Posterior cingulate gyrus (tissue), 11 donors: ENCODE measurements at regions not wholly inside any gene's neighbourhood (a gene's known extent, or its start where the extent isn't known, plus 50 kb on each side); places are given as distances from the start of the nearest gene placed in this dataset.
"Not testable (repeated sequence)": the region's sequence is repeated elsewhere in the genome, so short reads cannot be mapped to it uniquely, and the experiment has no call there.

Experiments
- DNase-seq, 10 donors: peaks; one replicate each; pipeline versions ENCODE4 v3.0.0 to v3.0.0-alpha.2; 2020 to 2021; ENCODE audit warnings: mixed read lengths in 3 of 10
- intact Hi-C: fragments of 100-400 bp; cut with DNase I; formaldehyde crosslinking; loops from one replicate; pipeline ENCODE4 v1.15.1; 2023

DNA sequence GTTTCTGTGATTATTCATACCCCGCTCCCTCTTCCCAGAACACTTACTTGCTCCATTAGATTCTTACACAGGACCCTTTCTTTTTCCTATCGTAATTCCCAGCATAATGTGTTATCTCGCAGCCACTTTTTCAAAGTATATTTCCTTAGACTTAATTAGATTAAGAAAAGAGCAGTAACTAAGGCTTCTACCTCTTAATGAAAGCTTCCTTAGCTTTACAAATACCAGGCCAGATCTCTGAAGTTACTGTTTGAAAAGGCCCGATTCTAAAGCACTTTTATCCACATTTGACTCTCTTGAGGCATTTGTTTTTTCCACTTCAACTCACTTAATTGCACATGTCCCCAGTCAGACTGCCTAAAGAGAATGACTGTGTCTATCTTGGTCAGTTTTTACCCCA, 1264.3 kb upstream of the ADGRL2 start:
- no peak for DNase-seq
- intact Hi-C loops = no loop called here

DNA sequence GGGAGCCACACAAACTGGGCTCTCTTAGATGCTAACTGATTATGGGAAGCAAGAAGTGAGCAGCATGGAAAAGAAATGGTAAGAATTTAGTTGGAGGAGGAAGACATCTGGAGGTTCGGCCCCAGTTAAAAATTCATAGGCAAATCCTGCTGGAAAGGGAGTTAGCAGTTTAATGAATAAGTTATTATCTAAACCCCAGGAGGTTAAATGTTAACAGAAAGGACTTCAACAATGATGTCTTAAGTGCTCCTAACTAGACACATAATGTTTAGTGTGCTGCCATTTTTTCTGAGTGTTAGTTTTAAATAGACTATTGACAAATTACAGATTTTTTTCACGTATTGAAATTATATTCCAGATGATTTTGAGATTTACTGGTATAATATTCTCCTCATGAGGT, 1265.3 kb upstream of the ADGRL2 start:
- intact Hi-C loops = no loop called here
- DNase-seq = no peak

DNA sequence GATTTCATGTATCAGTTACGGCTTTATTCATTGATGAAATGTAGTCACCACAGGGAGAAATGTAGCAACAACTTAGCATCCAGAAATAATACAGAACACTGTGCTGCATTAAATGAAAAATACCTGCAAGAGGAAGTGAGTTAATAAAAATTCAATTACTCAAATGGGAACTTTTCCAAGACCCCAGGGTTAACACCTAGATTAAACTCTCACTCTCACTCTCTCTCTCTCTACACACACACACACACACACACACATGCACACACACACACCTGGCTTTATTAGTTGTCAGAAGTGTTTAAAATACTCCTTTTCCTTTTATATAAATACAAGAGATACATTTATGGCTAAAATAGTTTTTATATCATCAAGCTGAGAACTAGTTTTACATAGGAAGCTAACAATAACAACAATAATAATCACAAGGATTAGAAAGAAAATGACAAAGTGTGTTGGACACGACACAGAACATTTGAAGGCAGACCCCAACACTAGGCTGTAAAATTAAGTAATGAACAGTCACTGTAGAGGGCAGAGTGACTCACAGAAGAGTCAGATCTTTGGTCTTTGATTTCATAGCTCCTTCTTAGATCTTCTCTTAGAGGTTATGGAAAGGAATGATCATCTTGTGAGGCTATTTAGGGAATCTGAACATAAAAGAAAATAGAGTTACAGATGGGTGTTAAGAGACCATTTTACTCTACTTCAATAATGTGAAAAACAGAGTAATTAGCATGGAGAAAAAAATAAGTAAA, 1266.0 kb upstream of the ADGRL2 start:
- intact Hi-C loops = no loop called here
- DNase-seq = no peak

DNA sequence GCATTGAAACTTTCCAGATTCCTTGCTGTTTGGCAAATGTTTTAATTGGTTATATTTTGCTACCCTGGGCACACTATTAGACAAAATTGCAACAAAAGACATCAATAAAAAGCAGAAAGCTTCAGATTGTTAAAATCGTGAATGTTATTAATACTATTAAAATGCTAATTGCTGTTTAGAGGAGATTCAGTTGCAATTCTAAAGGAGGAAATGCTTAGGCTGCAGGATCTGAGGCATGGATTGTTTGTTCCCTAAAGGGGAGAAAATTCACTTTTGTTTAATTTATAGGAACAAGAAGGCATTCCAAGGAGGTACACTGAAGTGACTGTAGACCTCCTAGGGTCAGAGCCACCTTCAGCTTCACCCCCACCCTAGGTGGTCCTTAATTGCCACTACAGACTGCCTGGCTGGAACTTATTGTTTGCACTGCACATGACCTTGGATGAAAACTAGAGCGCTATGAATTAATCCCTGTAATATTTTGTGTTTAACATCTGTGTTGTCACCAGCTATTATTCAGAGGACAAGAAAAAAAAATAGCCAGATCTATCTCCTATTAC, 1266.9 kb upstream of the ADGRL2 start:
- no peak for DNase-seq
- intact Hi-C loops = no loop called here

DNA sequence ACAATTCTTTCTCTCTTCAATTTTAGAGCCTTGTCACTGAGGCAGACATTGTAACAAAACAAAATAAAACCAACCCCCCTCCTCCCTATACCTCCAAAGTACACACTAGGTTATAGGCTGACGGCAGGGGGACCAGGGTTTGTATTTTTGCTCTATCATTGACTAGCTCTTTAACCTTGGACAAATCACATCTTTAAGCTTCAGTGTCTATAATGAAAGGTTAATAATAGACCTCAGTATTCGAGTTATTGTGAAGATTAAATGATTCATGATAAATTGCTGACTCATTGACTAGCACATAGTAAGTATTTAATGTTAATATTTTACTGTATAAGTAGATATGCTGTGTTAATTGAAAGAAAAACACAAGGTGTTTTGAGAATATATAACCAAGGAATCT, 1267.6 kb upstream of the ADGRL2 start:
- intact Hi-C loops = no loop called here
- no peak for DNase-seq

DNA sequence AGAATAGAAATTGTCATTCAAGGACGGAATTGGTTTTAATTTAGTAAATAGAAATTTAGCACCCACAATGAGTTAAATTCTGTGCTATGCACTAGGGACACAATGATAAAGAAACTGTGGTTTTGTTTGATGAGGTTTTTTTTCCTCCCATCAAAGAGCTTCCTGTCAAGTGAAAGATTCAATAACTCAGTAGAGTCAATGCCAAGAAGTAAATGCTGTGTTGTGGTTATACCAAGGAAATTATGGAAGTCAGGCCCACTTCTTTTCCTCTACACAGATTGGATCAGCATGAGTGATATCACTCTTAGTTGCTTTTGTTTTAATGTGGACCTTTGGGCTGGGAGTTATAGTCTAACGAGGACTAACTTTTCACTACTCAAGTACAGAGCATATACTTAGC, 1269.6 kb upstream of the ADGRL2 start:
- DNase-seq = no peak
- intact Hi-C loops = no loop called here

DNA sequence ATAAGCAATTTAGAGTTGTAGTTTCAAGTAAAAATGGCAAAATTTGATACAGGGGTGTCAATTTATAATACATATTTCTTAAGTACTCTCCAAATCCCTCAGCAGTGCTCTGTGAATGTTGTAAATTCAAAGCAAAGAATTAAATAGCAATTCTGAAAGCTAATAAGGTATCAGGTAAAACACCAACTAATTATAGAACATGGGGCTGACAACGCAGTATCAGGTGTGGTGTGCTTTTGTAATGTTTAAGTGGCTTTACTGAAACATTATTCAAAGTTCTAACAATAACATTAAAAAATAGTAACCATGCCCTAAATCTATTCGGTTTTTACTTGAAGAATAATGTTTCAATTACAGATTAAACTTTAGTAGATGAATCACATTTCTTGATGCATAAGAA, 1271.2 kb upstream of the ADGRL2 start:
- DNase-seq = no peak
- intact Hi-C loops = no loop called here

DNA sequence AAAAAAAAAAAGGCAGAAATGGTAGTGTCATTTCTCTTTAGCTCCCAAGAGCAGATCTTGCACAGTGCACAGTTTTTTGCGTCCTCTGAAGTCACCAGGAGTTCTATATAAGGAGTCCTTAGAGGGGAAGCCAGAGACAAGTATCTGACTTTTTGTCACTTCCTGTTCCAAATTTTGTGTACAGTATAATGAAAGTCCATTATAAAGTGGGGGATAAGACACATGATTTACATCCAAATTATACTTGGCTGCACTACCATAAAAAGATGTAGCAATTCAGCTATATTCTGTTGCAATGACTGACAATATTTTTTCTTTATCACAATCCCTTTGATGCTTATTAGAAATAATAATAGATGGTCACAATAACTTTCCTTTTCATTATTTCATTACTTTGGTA, 1276.9 kb upstream of the ADGRL2 start:
- no peak for DNase-seq
- intact Hi-C loops = no loop called here

DNA sequence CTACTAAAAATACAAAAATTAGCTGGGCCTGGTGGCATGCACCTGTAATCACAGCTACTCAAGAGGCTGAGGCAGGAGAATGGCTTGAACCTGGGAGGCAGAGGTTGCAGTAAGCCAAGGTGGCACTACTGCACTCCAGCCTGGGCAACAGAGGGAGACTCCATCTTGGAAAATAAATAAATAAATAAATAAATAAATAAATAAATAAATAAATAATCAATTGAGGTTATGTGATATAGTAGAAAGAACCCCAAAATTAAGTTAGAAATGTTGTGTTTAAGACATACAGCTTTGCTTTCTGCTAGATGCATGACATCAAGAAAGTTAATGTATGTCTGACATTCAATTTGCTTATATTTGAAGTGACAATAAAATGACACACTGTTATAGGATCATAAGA, 1277.7 kb upstream of the ADGRL2 start:
- intact Hi-C loops, DNase-seq: not testable (repeated sequence)

DNA sequence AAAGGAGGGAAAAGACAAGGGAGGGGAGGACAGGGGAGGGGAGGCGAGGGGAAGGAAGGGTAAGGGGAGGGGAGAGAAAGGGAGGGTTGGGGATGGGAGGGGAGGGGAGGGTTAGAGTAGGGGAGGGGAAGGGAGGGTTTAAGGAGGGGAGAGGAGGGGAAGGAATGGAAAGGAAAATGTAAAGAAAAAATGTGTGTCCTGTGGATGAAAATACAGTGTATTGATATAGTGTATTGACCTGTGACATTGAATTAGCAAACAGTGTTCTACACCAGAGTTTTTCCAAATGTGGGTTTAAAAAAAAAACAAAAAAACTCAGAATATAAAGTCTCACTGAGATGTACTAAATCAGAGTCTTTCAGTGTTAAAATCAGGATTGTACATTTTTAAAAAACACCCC, 1279.8 kb upstream of the ADGRL2 start:
- intact Hi-C loops = no loop called here
- DNase-seq = no peak

DNA sequence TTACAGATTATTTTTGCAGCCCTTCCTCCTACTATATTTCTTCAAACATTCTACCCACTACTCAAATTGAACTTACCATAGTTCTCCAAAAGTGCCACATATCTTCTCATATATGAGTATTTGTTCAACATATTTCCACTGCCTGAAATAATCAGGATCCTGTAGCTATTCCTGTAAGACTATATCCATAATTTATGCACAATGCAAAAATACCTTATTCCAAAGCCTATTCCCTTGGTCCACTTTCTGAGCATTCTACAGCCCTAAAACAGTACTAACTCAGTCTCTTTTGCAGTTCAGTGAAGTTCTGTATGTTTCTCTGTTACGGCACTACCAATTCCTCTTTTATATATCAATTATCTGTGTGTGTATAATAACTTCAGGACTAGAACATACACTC, 1283.7 kb upstream of the ADGRL2 start:
- intact Hi-C loops = no loop called here
- DNase-seq = no peak

DNA sequence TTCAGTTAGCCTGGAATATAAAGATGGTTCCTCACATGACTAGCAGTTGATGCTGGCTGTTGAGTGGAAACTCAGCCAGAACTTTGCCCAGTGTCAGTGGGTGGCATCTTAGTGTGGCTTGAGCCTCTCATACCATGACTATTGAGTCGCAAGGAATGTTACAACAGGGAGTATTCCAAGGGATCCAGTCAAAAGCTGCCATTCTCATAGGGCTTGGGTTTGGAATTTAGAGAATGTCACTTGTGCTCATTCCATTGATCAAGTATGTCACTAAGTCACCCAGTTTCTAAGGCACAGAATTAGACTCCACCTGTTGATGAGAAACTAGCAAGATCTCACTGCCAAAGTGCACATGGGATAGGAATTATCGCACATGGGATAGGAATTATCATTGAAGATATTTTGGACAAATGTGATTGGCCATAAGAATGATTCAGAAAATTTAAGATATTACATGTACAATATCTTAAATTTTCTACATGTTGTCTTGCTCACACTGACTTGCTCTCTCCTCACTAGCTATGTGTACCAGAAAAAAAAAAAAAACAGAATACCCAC, 1290.7 kb upstream of the ADGRL2 start:
- intact Hi-C loops = no loop called here

DNA sequence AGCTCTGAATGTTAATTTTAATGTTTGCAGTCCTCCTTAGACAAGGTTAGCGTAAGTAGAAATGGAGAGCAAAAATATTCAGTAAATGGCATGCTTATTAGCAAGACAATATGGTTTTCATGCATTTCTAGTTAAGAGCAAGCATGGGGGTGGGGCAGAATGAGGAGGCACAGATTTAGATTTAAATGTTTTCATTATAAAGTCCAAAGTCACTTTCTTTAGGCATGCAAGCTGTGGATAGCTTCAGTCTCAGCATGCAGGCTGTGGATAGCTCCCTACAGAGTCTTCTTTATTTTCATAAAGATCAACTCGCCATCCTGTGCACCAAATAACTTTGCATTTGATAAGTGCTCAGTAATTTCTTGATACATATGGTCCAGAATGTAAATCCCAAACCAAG, 1294.5 kb upstream of the ADGRL2 start:
- intact Hi-C loops = no loop called here
- no peak for DNase-seq

More for the DNA sequence above, 1290.7 kb upstream of the ADGRL2 start:
- peak in 1 of 10 donors; percentile 39 for DNase-seq

DNA sequence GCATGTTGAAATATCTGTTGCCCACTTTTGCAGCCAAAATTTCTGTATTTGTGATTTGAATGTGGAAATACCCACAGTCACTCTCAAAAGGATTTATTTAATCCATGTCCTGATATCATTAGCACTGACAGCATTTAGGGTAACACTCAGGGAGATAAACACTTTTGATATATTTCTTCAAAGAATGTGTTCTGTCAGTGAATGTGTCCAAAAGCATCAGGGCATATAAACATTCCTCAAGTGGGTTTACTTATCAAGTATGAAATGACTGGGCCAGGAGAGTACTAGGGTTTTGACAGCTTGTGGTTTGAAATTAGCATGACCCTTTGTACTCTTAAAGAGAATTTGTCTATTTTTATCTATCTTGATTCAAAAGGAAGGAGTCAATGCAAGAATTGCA, 1302.1 kb upstream of the ADGRL2 start:
- intact Hi-C loops = no loop called here
- no peak for DNase-seq

DNA sequence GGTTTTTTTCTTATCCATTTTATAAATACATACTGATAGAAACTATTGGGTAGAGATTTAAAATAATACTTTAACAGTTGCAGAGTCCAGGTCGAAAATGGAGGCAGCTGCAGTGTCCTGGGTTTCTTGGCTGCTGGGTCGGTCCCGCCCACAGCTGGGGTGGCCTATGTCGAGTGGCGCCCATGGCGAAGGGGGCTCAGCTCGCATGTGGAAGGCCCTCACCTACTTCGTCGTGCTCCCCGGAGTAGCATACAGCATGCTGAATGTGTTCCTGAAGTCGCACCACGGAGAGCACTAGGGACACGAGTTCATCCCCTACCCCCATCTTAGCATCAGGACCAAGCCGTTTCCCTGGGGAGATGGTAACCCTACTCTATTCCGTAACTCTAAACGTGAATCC, 1304.9 kb upstream of the ADGRL2 start:
- peak in 3 of 10 donors; percentile 29 to 74 (median 73) for DNase-seq
- intact Hi-C loops = no loop called here

DNA sequence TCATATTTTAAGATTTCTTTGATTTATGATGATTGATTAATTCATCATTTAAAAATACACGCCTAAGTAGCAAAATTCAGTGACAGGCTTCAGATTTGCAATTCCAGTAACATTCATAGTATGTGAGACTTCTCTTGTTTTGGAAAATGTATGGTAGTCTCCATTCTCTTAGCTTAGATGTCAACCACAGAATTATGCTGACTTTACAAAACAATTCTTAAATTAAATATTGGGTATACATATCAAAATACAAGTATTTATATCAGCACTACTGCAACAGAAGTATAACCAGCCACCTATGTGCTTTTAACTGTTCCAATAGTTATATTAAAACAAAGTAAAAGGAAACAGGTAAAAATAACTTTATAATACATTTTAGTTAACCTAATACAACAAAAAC, 1328.6 kb upstream of the ADGRL2 start:
- DNase-seq = no peak
- intact Hi-C loops = no loop called here

DNA sequence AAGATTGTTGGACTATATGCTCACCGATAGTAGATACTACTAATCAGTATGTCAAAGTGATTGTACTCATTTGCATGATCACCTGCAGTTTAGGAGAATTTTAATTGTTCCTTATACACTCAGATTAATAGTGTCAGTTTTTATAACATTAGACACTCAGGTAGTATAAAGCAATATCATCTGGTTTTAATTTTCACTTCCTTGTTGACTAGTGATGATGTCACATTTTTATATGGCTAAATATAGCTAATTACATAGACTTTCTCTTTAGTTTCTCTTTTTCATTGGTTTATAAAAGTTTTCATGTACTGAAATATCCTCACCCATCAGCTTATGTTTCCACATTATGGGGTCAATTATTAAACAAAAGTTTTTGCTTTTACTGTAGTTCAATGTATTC, 1332.4 kb upstream of the ADGRL2 start:
- DNase-seq = no peak
- intact Hi-C loops = no loop called here

DNA sequence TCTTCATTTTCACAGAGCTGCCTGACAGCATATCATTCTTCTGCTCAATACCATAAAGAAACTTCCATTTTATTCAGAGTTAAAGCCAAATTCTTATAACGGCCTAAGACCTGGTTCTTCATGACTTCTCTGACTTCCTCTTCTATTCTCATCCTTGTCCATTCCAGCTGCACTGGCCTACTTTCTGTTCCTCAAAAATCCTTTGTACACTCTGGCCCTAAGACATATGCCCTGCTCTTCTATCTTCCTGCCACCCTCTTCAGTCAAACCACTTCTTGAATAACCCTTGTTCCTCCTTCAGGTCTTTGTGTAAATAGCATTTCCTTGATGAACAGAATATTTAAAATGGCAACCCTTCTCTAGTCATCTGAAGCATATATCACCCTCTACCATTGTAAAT, 1338.7 kb upstream of the ADGRL2 start:
- DNase-seq = no peak
- intact Hi-C loops = no loop called here

DNA sequence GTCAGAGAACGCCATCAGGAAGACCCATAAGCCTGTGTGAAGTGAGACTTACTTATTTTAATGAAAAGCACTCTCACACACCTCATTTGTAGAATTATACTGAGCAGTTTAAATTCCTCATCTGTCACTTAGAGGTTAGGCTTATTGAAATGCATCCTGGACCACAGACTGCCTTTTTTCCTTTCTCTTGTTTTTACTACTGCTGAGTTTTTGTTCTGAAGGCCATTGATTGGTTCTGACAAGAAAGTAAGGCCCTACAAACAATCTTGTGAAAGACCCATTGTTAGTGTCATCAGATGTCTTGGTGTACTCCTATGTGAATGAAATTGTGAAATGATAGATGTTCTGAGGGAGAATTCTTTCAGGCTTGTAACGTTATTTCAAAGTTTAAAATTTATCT, 1343.3 kb upstream of the ADGRL2 start:
- no peak for DNase-seq
- intact Hi-C loops = no loop called here

DNA sequence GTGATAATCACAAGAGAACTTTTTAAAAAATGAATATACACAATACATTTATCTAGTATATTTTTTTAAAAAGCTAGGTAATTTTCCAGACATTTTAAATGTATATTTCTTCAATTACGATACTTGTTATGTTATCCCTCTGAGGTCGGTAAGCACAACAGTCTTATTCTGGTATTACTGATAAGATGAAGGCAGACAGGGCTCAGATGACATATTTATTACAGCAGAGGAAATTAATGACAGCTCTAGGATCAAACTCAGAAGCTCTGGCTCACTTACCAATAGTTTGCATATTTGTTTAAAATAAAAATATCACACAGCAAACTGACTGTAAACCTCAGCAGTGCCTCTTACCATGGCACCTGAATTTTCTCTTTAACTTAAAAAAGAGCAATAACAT, 1347.0 kb upstream of the ADGRL2 start:
- intact Hi-C loops = no loop called here

DNA sequence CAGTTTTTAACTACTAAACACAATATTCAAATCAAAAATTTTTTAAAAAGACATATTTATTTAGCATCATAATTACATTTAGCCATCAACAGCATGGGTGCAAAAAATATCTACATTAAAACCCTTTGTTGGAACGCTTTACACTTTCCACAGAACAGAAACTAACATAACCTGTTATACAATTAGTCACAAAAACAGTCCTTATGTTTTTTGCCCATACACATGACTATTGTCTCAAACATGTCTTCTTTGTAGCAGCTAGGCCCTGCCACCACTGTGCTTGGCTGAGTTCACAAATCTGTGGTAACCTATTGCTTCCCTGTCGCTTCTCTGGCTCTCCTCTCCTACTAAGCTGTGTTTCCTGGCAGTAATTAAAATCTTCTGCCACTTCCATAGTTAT, 1350.0 kb upstream of the ADGRL2 start:
- DNase-seq = no peak
- intact Hi-C loops = no loop called here

More for the DNA sequence above, 1347.0 kb upstream of the ADGRL2 start:
- no peak for DNase-seq

DNA sequence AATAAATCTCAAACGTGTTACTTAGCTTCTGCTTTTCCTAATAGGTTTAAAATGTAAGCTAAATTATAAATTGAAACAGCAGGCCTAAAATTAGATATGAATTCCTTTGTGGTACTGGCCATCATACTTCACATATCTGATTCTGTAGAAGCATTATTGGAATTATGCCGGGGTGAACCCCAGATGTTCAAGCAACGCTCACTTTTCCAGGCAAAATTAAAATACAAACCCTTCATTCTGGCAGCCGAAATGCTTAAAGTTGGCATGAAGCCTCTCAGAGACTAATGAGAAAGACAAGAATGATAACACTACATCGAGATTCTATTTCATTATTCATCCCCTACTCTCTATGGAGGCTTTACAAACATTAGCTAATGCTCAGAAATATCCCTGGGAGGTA, 1352.7 kb upstream of the ADGRL2 start:
- intact Hi-C loops = no loop called here
- no peak for DNase-seq
